Transverse colon (tissue), 4 donors: ENCODE measurements at regions not wholly inside any gene's neighbourhood (a gene's known extent, or its start where the extent isn't known, plus 50 kb on each side); places are given as distances from the start of the nearest gene placed in this dataset.

Experiments
- CTCF ChIP-seq, 5 experiments: fragments of 200-600 bp in 3 of 5; fragments of 450-650 bp in 2 of 5; sonication (generic) in 3 of 5; IDR thresholded peaks; 1 replicate in 2 of 5; 2 replicates in 3 of 5; pipeline ENCODE4 v1.5.1; 2016 to 2017; ENCODE audit warnings: antibody characterized with exemption in 5 of 5, inconsistent platforms in 3 of 5, mild to moderate bottlenecking in 2 of 5, moderate library complexity in 1 of 5
- EP300 ChIP-seq: sonication (generic); formaldehyde crosslinking; IDR thresholded peaks from one replicate; pipeline ENCODE4 v1.6.1; 2017; ENCODE audit warnings: antibody characterized with exemption, low read depth
- POLR2A ChIP-seq: fragments of 450-650 bp; IDR thresholded peaks from one replicate; pipeline ENCODE4 v1.6.1; 2016; ENCODE audit warnings: antibody characterized with exemption, mild to moderate bottlenecking, moderate library complexity
- POLR2AphosphoS5 ChIP-seq, 3 donors: sonication (generic); formaldehyde crosslinking; IDR thresholded peaks; one replicate each; pipeline ENCODE4 v1.6.1; 2016; ENCODE audit warnings: antibody characterized with exemption in 3 of 3

GRCh38 chr9:28899267-28899666 lies 1326.0 kb upstream of the C9orf72 start:
- no peak for TF ChIP-seq CTCF (IDR thresholded peaks at IDR 0.05)
- TF ChIP-seq POLR2AphosphoS5 (IDR thresholded peaks at IDR 0.05) = no peak
- no peak for TF ChIP-seq EP300
- no peak for TF ChIP-seq POLR2A
